Vagina (tissue), 2 donors: ENCODE measurements at regions not wholly inside any gene's neighbourhood (a gene's known extent, or its start where the extent isn't known, plus 50 kb on each side); places are given as distances from the start of the nearest gene placed in this dataset.

Experiments
- DNase-seq, 2 donors: peaks; one replicate each; pipeline ENCODE4 v3.0.0-alpha.2; 2017; ENCODE audit errors: extremely low spot score in 2 of 2
- H3K27ac ChIP-seq: fragments of 200-600 bp; sonication (generic); one replicate; pipeline ENCODE4 v1.5.1; 2019
- H3K27me3 ChIP-seq: fragments of 200-600 bp; sonication (generic); one replicate; pipeline ENCODE4 v1.5.1; 2019
- H3K36me3 ChIP-seq, 2 donors: fragments of 200-600 bp; sonication (generic); one replicate each; pipeline ENCODE4 v1.5.1; 2017 to 2019
- H3K4me1 ChIP-seq: fragments of 200-600 bp; sonication (generic); one replicate; pipeline ENCODE4 v1.5.1; 2019
- H3K4me3 ChIP-seq, 2 donors: fragments of 200-600 bp; sonication (generic); 1 replicate in 1 of 2; 2 replicates in 1 of 2; pipeline ENCODE4 v1.5.1; 2016 to 2019
- H3K9me3 ChIP-seq: fragments of 200-600 bp; sonication (generic); one replicate; pipeline ENCODE4 v1.5.1; 2019
- CTCF ChIP-seq, 3 experiments: fragments of 450-650 bp in 2 of 3; fragments of 200-600 bp in 1 of 3; sonication (generic) in 1 of 3; IDR thresholded peaks; one replicate each; pipeline ENCODE4 v1.5.1; 2017 to 2019; ENCODE audit warnings: antibody characterized with exemption in 3 of 3, mild to moderate bottlenecking in 2 of 3, moderate library complexity in 2 of 3
- POLR2A ChIP-seq, 2 donors: fragments of 450-650 bp; IDR thresholded peaks; one replicate each; pipeline ENCODE4 v1.6.1; 2017; ENCODE audit warnings: antibody characterized with exemption in 2 of 2, mild to moderate bottlenecking in 2 of 2, moderate library complexity in 2 of 2
- POLR2AphosphoS5 ChIP-seq, 2 donors: sonication (generic); formaldehyde crosslinking; IDR thresholded peaks; one replicate each; pipeline ENCODE4 v1.9.0; 2017; ENCODE audit warnings: antibody characterized with exemption in 2 of 2, mild to moderate bottlenecking in 2 of 2, low read depth in 1 of 2; ENCODE audit not compliant: insufficient read depth in 1 of 2
- intact Hi-C: fragments of 100-400 bp; cut with DNase I; formaldehyde crosslinking; loops from one replicate; pipeline ENCODE4 v1.15.1; 2023

- no peaks in the 10 kb centered on the region for H3K9me3 ChIP-seq
- no peak overlapping the region for H3K27ac ChIP-seq
- no peak for DNase-seq
- intact Hi-C loops: no loop called here
- no peak overlapping the region for H3K4me3 ChIP-seq
- no peaks in the 10 kb centered on the region for H3K4me1 ChIP-seq
- TF ChIP-seq POLR2A (IDR thresholded peaks at IDR 0.05) (no peak), CTCF (IDR thresholded peaks at IDR 0.05) (no peak), POLR2AphosphoS5 (IDR thresholded peaks at IDR 0.05; ENCODE audit: insufficient read depth in 1 of 2, low read depth in 1 of 2) (no peak)
- H3K36me3 ChIP-seq: no peaks in the 10 kb centered on the region
- no peaks in the 10 kb centered on the region for H3K27me3 ChIP-seq
These were observed 76.6 kb downstream of the GPR88 start for GRCh38 chr1:100614570-100614969.

- Histone ChIP-seq H3K4me1 (no peaks in the 10 kb centered on the region), H3K27me3 (no peaks in the 10 kb centered on the region), H3K9me3 (no peaks in the 10 kb centered on the region), H3K27ac (no peak overlapping the region), H3K36me3 (no peaks in the 10 kb centered on the region), H3K4me3 (no peak overlapping the region)
- DNase-seq: no peak
- intact Hi-C loops: no loop called here
- TF ChIP-seq CTCF (IDR thresholded peaks at IDR 0.05) (no peak), POLR2AphosphoS5 (IDR thresholded peaks at IDR 0.05; ENCODE audit: insufficient read depth in 1 of 2, low read depth in 1 of 2) (no peak), POLR2A (IDR thresholded peaks at IDR 0.05) (no peak)
These were observed 77.7 kb downstream of the GPR88 start for GRCh38 chr1:100615686-100616085.

DNA sequence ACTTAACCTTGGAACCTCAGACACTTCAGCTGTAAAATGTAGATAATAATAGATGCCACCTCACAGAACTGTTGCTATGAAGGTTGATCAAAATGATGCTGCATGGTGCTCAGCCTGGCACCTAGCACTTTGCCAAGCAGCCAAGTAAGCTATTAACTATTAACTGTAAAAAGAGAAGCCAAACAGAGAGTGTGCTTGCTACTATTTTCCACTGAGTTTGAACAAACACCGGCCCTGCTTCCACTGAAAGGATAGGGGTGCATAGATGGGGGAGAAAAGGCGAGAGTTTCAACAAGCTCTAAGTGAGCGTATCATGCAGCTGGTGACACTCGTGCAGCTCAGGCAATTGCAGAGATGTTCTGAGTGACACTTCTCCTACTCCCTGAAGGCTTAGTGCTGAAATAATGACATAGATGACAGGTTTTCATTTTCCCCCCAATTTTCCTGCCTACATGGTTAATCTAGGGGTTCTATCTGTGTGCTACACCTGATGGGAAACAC, 78.2 kb downstream of the GPR88 start:
- intact Hi-C loops: no loop called here
- Histone ChIP-seq H3K4me3 (no peak overlapping the region), H3K27me3 (no peaks in the 10 kb centered on the region), H3K27ac (no peak overlapping the region), H3K9me3 (no peaks in the 10 kb centered on the region), H3K4me1 (no peaks in the 10 kb centered on the region), H3K36me3 (no peaks in the 10 kb centered on the region)
- DNase-seq: no peak
- TF ChIP-seq POLR2AphosphoS5 (IDR thresholded peaks at IDR 0.05; ENCODE audit: insufficient read depth in 1 of 2, low read depth in 1 of 2) (no peak), CTCF (IDR thresholded peaks at IDR 0.05) (no peak), POLR2A (IDR thresholded peaks at IDR 0.05) (no peak)

GRCh38 chr1:100622037-100622436, 84.1 kb downstream of the GPR88 start:
- intact Hi-C loops: no loop called here
- H3K27ac ChIP-seq: no peak overlapping the region
- no peak for TF ChIP-seq POLR2AphosphoS5 (IDR thresholded peaks at IDR 0.05; ENCODE audit: insufficient read depth in 1 of 2, low read depth in 1 of 2)
- TF ChIP-seq CTCF (IDR thresholded peaks at IDR 0.05): no peak
- TF ChIP-seq POLR2A (IDR thresholded peaks at IDR 0.05): no peak

DNA sequence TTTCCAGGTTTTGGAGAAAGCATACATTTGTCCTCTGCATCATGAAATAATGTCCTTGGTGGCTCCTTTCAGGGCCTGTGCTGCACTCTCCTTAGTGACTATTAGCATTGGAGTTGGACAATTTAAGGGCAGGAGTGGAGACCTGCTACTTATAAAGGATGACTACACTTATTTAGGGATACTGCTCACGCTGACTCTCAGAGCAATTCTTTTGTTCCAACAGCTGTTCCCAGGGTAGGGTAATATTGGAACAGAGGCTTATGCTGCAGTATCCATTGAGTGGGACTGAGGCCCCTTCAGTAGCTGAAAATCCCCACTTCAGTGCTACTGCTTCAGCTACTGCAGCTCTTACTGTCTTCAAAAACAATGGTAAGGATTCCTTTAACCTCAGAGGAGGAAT, 84.6 kb downstream of the GPR88 start:
- intact Hi-C loops: no loop called here

More at GRCh38 chr1:100622037-100622436, 84.1 kb downstream of the GPR88 start:
- H3K4me3 ChIP-seq: no peak overlapping the region
- no peaks in the 10 kb centered on the region for H3K9me3 ChIP-seq
- no peaks in the 10 kb centered on the region for H3K36me3 ChIP-seq
- DNase-seq: no peak
- H3K27me3 ChIP-seq: no peaks in the 10 kb centered on the region
- peaks cover 16% of the 10 kb centered on the region for H3K4me1 ChIP-seq

More for the DNA sequence above, 84.6 kb downstream of the GPR88 start:
- H3K36me3 ChIP-seq: no peaks in the 10 kb centered on the region
- H3K4me1 ChIP-seq: peaks cover 16% of the 10 kb centered on the region
- TF ChIP-seq CTCF (IDR thresholded peaks at IDR 0.05) (no peak), POLR2AphosphoS5 (IDR thresholded peaks at IDR 0.05; ENCODE audit: insufficient read depth in 1 of 2, low read depth in 1 of 2) (no peak), POLR2A (IDR thresholded peaks at IDR 0.05) (no peak)
- no peak overlapping the region for H3K27ac ChIP-seq
- no peak for DNase-seq
- no peaks in the 10 kb centered on the region for H3K27me3 ChIP-seq
- no peak overlapping the region for H3K4me3 ChIP-seq
- no peaks in the 10 kb centered on the region for H3K9me3 ChIP-seq
